GM18861 (cell line): ENCODE measurements at regions not wholly inside any gene's neighbourhood (a gene's known extent, or its start where the extent isn't known, plus 50 kb on each side); places are given as distances from the start of the nearest gene placed in this dataset.
"Not testable (repeated sequence)": the region's sequence is repeated elsewhere in the genome, so short reads cannot be mapped to it uniquely, and the experiment has no call there.

Experiments used
- ATAC-seq: cut with Tn5 transposase; IDR thresholded peaks from one replicate; pipeline ENCODE4 v1.9.1; 2021; ENCODE audit not compliant: unreplicated experiment

- no peak for ATAC-seq
Observed at GRCh38 chr7:81439591-81439990, 330.3 kb downstream of the HGF start.

GRCh38 chr7:81437160-81437559 lies 332.7 kb downstream of the HGF start:
- not testable (repeated sequence) for ATAC-seq

GRCh38 chr7:81433692-81434331 lies 336.0 kb downstream of the HGF start:
- ATAC-seq: no peak

- ATAC-seq: no peak
Observed at GRCh38 chr7:81433206-81433605, 336.6 kb downstream of the HGF start.

- no peak for ATAC-seq
Observed at GRCh38 chr7:81430761-81431160, 339.1 kb downstream of the HGF start.

GRCh38 chr7:81430150-81430549 lies 339.7 kb downstream of the HGF start:
- ATAC-seq: no peak

GRCh38 chr7:81427461-81427860 lies 342.4 kb downstream of the HGF start:
- ATAC-seq: no peak

- no peak for ATAC-seq
Observed at GRCh38 chr7:81420526-81421226, 349.2 kb downstream of the HGF start.

GRCh38 chr7:81419731-81420130 lies 350.1 kb downstream of the HGF start:
- ATAC-seq: no peak

- no peak for ATAC-seq
Observed at GRCh38 chr7:81416659-81417058, 353.2 kb downstream of the HGF start.

GRCh38 chr7:81415181-81415580 lies 354.7 kb downstream of the HGF start:
- ATAC-seq: no peak

- no peak for ATAC-seq
Observed at GRCh38 chr7:81414411-81414810, 355.4 kb downstream of the HGF start.

GRCh38 chr7:81410471-81411117 lies 359.3 kb downstream of the HGF start:
- ATAC-seq: no peak

- ATAC-seq: no peak
Observed at GRCh38 chr7:81408728-81409127, 361.1 kb downstream of the HGF start.

- no peak for ATAC-seq
Observed at GRCh38 chr7:81407094-81407493, 362.8 kb downstream of the HGF start.

- ATAC-seq: no peak
Observed at GRCh38 chr7:81404669-81405068, 365.2 kb downstream of the HGF start.

GRCh38 chr7:81402227-81402626 lies 367.6 kb downstream of the HGF start:
- ATAC-seq: no peak

GRCh38 chr7:81399471-81399870 lies 370.4 kb downstream of the HGF start:
- ATAC-seq: no peak

GRCh38 chr7:81394029-81394428 lies 375.8 kb downstream of the HGF start:
- ATAC-seq: no peak

GRCh38 chr7:81393018-81393417 lies 376.8 kb downstream of the HGF start:
- no peak for ATAC-seq

- no peak for ATAC-seq
Observed at GRCh38 chr7:81385370-81385769, 384.5 kb downstream of the HGF start.

- no peak for ATAC-seq
Observed at GRCh38 chr7:81383846-81384245, 386.0 kb downstream of the HGF start.
